Neutrophil (primary cell): ENCODE measurements at regions not wholly inside any gene's neighbourhood (a gene's known extent, or its start where the extent isn't known, plus 50 kb on each side); places are given as distances from the start of the nearest gene placed in this dataset.

Experiments used
- H3K27ac ChIP-seq: fragments of 200-600 bp; sonication (generic); 2 replicates; pipeline ENCODE4 v1.5.1; 2016; ENCODE audit warnings: mild to moderate bottlenecking, moderate library complexity
- H3K27me3 ChIP-seq: fragments of 200-600 bp; sonication (generic); 2 replicates; pipeline ENCODE4 v1.6.0; 2016; ENCODE audit warnings: mild to moderate bottlenecking
- H3K36me3 ChIP-seq: fragments of 200-600 bp; sonication (generic); 2 replicates; pipeline ENCODE4 v1.5.1; 2017
- H3K4me1 ChIP-seq, 2 experiments: fragments of 200-600 bp in 1 of 2; sonication (generic) in 1 of 2; 1 replicate in 1 of 2; 2 replicates in 1 of 2; pipeline versions ENCODE4 v1.5.1 to v1.6.1; 2013 to 2016; ENCODE audit warnings: low read depth in 1 of 2, low read length in 1 of 2, mild to moderate bottlenecking in 1 of 2, moderate library complexity in 1 of 2; ENCODE audit not compliant: control insufficient read depth in 1 of 2, insufficient read depth in 1 of 2
- H3K4me3 ChIP-seq, 2 experiments: fragments of 200-600 bp in 1 of 2; sonication (generic) in 1 of 2; 1 replicate in 1 of 2; 2 replicates in 1 of 2; pipeline ENCODE4 v1.5.1; 2013 to 2016; ENCODE audit warnings: low read depth in 1 of 2, low read length in 1 of 2, mild to moderate bottlenecking in 1 of 2, moderate library complexity in 1 of 2
- H3K9me3 ChIP-seq: fragments of 200-600 bp; sonication (generic); 2 replicates; pipeline ENCODE4 v1.5.1; 2016
- CTCF ChIP-seq: fragments of 200-600 bp; sonication (generic); IDR thresholded peaks from 2 replicates; pipeline ENCODE4 v1.5.1; 2016; ENCODE audit warnings: antibody characterized with exemption

GRCh38 chr3:75059120-75059519 lies 444.7 kb upstream of the CNTN3 start:
- Histone ChIP-seq H3K9me3 (no peaks in the 10 kb centered on the region), H3K27ac (no peak overlapping the region), H3K27me3 (no peaks in the 10 kb centered on the region), H3K4me3 (no peak overlapping the region), H3K4me1 (no peaks in the 10 kb centered on the region), H3K36me3 (no peaks in the 10 kb centered on the region)
- no peak for TF ChIP-seq CTCF

- no peaks in the 10 kb centered on the region for H3K4me1 ChIP-seq
- H3K4me3 ChIP-seq, result no peak overlapping the region
- H3K9me3 ChIP-seq, result no peaks in the 10 kb centered on the region
- H3K27ac ChIP-seq, result no peak overlapping the region
- no peak for TF ChIP-seq CTCF
- H3K36me3 ChIP-seq, result no peaks in the 10 kb centered on the region
- no peaks in the 10 kb centered on the region for H3K27me3 ChIP-seq
Measured at GRCh38 chr3:75061806-75062205, 447.3 kb upstream of the CNTN3 start.

GRCh38 chr3:75075158-75075557 lies 460.7 kb upstream of the CNTN3 start:
- no peaks in the 10 kb centered on the region for H3K9me3 ChIP-seq
- no peaks in the 10 kb centered on the region for H3K36me3 ChIP-seq
- H3K27me3 ChIP-seq, result no peaks in the 10 kb centered on the region
- H3K27ac ChIP-seq, result no peak overlapping the region
- no peak for TF ChIP-seq CTCF
- H3K4me1 ChIP-seq, result no peaks in the 10 kb centered on the region
- H3K4me3 ChIP-seq, result no peak overlapping the region

GRCh38 chr3:75076481-75076880 lies 462.0 kb upstream of the CNTN3 start:
- no peak for TF ChIP-seq CTCF
- Histone ChIP-seq H3K36me3 (no peaks in the 10 kb centered on the region), H3K9me3 (no peaks in the 10 kb centered on the region), H3K27me3 (no peaks in the 10 kb centered on the region), H3K4me3 (no peak overlapping the region), H3K27ac (no peak overlapping the region), H3K4me1 (no peaks in the 10 kb centered on the region)

GRCh38 chr3:75078290-75078689 lies 463.8 kb upstream of the CNTN3 start:
- Histone ChIP-seq H3K4me3 (no peak overlapping the region), H3K4me1 (no peaks in the 10 kb centered on the region), H3K27me3 (no peaks in the 10 kb centered on the region), H3K9me3 (no peaks in the 10 kb centered on the region), H3K36me3 (no peaks in the 10 kb centered on the region), H3K27ac (no peak overlapping the region)
- TF ChIP-seq CTCF, result no peak

- Histone ChIP-seq H3K27me3 (no peaks in the 10 kb centered on the region), H3K4me3 (no peak overlapping the region), H3K27ac (no peak overlapping the region), H3K36me3 (no peaks in the 10 kb centered on the region), H3K4me1 (no peaks in the 10 kb centered on the region), H3K9me3 (no peaks in the 10 kb centered on the region)
- TF ChIP-seq CTCF, result no peak
Measured at GRCh38 chr3:75082845-75083244, 468.4 kb upstream of the CNTN3 start.
